IMR-90 (cell line): ENCODE measurements at regions not wholly inside any gene's neighbourhood (a gene's known extent, or its start where the extent isn't known, plus 50 kb on each side); places are given as distances from the start of the nearest gene placed in this dataset.

Experiments
- ATAC-seq: fragments of 200-7000 bp; cut with Tn5 transposase; 2 replicates; pipeline ENCODE4 v1.9.1; 2020; ENCODE audit warnings: low read depth, mild to moderate bottlenecking, moderate library complexity
- BruUV-seq: library from RNA; stranded (reverse); fragments of 400-500 nt; replicated peaks from 2 replicates; lab custom pipeline; 2021; lab: Mats Ljungman, UMichigan
- CTCF ChIA-PET: fragments of 300-600 bp; formaldehyde crosslinking; extraction: SDS; loops from one replicate; lab custom pipeline; 2021; ENCODE audit warnings: antibody characterized with exemption; lab: Yijun Ruan, JAX
- POLR2A ChIA-PET: fragments of 300-600 bp; sonication (Branson Sonifier 250); formaldehyde crosslinking; loops from one replicate; lab custom pipeline; 2022; ENCODE audit warnings: antibody characterized with exemption; ENCODE audit not compliant: unreplicated experiment; lab: Charles Lee
- DNase-seq: peaks from one replicate; pipeline ENCODE4 v3.0.0; 2013
- H2AFZ ChIP-seq: replicated peaks from 2 replicates; pipeline ENCODE3; 2013; ENCODE audit warnings: low read length, mild to moderate bottlenecking; ENCODE audit not compliant: poor library complexity
- H2AK5ac ChIP-seq: 2 replicates; pipeline ENCODE4 v1.6.1; 2013; ENCODE audit warnings: low read depth, low read length, inconsistent platforms
- H2AK9ac ChIP-seq: replicated peaks from 2 replicates; pipeline ENCODE3; 2013; ENCODE audit warnings: mild to moderate bottlenecking, low read depth, low read length, moderate library complexity; ENCODE audit not compliant: poor library complexity
- H2BK120ac ChIP-seq: 2 replicates; pipeline ENCODE4 v1.6.1; 2013; ENCODE audit warnings: low read depth, low read length, inconsistent platforms
- H2BK15ac ChIP-seq: 3 replicates; pipeline ENCODE4 v1.6.1; 2013; ENCODE audit warnings: low read depth, low read length, inconsistent platforms
- H2BK20ac ChIP-seq: 2 replicates; pipeline ENCODE4 v1.6.1; 2013; ENCODE audit warnings: low read depth, mild to moderate bottlenecking, inconsistent platforms, low read length, moderate library complexity
- H2BK5ac ChIP-seq: 2 replicates; pipeline ENCODE4 v1.6.1; 2013; ENCODE audit warnings: mild to moderate bottlenecking, low read depth, low read length, inconsistent platforms; ENCODE audit not compliant: poor library complexity, severe bottlenecking
- H3K14ac ChIP-seq: replicated peaks from 2 replicates; pipeline ENCODE4 v1.6.1; 2013; ENCODE audit warnings: low read depth, low read length, inconsistent platforms
- H3K18ac ChIP-seq: 2 replicates; pipeline ENCODE4 v1.6.1; 2013; ENCODE audit warnings: low read depth, low read length, control low read depth
- H3K23ac ChIP-seq: 2 replicates; pipeline ENCODE4 v1.6.1; 2013; ENCODE audit warnings: low read depth, low read length, inconsistent platforms
- H3K27ac ChIP-seq: 2 replicates; pipeline ENCODE4 v1.5.1; 2013; ENCODE audit warnings: mild to moderate bottlenecking, control low read depth, low read length; ENCODE audit not compliant: insufficient read depth
- H3K27me3 ChIP-seq: 2 replicates; pipeline ENCODE4 v1.6.1; 2013; ENCODE audit warnings: low read length; ENCODE audit not compliant: control insufficient read depth, insufficient read depth
- H3K36me3 ChIP-seq: 2 replicates; pipeline ENCODE4 v1.6.1; 2013; ENCODE audit warnings: low read length, mixed read lengths; ENCODE audit not compliant: control insufficient read depth, insufficient read depth
- H3K4ac ChIP-seq: 2 replicates; pipeline ENCODE4 v1.6.1; 2013; ENCODE audit warnings: low read depth, low read length, inconsistent platforms
- H3K4me1 ChIP-seq: 2 replicates; pipeline ENCODE4 v1.6.1; 2013; ENCODE audit warnings: low read length, mixed read lengths; ENCODE audit not compliant: control insufficient read depth, insufficient read depth
- H3K4me2 ChIP-seq: 2 replicates; pipeline ENCODE4 v1.6.1; 2013; ENCODE audit warnings: low read depth, mild to moderate bottlenecking, control low read depth, low read length, moderate library complexity
- H3K4me3 ChIP-seq: 2 replicates; pipeline ENCODE4 v1.5.1; 2013; ENCODE audit warnings: low read depth, mild to moderate bottlenecking, control low read depth, low read length, moderate library complexity; ENCODE audit not compliant: insufficient read depth
- H3K56ac ChIP-seq: 2 replicates; pipeline ENCODE4 v1.6.1; 2013; ENCODE audit warnings: low read length, inconsistent platforms; ENCODE audit not compliant: insufficient read depth; ENCODE audit errors: extremely low read depth
- H3K79me1 ChIP-seq, 2 experiments: 2 replicates each; pipeline ENCODE4 v1.6.1; 2013; ENCODE audit warnings: low read length in 2 of 2, inconsistent platforms in 1 of 2, low read depth in 1 of 2
- H3K9ac ChIP-seq: 2 replicates; pipeline ENCODE4 v1.6.1; 2013; ENCODE audit warnings: low read depth, low read length, control low read depth
- H3K9me1 ChIP-seq: 2 replicates; pipeline ENCODE4 v1.6.1; 2013; ENCODE audit warnings: low read length, inconsistent platforms; ENCODE audit not compliant: insufficient read depth
- H3K9me3 ChIP-seq: 2 replicates; pipeline ENCODE4 v1.6.1; 2013; ENCODE audit warnings: low read length; ENCODE audit not compliant: control insufficient read depth, insufficient read depth
- H4K20me1 ChIP-seq: 2 replicates; pipeline ENCODE4 v1.6.1; 2013; ENCODE audit warnings: low read length, inconsistent platforms; ENCODE audit not compliant: insufficient read depth
- H4K5ac ChIP-seq: 2 replicates; pipeline ENCODE4 v1.6.1; 2013; ENCODE audit warnings: mild to moderate bottlenecking, low read depth, low read length, control low read depth
- H4K8ac ChIP-seq, 2 experiments: 2 replicates each; pipeline ENCODE4 v1.6.1; 2013; ENCODE audit warnings: low read depth in 2 of 2, low read length in 2 of 2, control low read depth in 1 of 2, inconsistent platforms in 1 of 2
- H4K91ac ChIP-seq: 2 replicates; pipeline ENCODE4 v1.6.1; 2013; ENCODE audit warnings: low read depth, low read length, inconsistent platforms; ENCODE audit not compliant: insufficient read depth
- BHLHE40 ChIP-seq: fragments of 150-350 bp; IDR thresholded peaks from 2 replicates; pipeline ENCODE4 v1.6.1; 2016; ENCODE audit warnings: mild to moderate bottlenecking, low read depth, low read length
- CEBPB ChIP-seq: IDR thresholded peaks from 2 replicates; pipeline ENCODE4 v1.6.1; 2012; ENCODE audit warnings: low read depth, low read length, improper control_type of control experiment
- CHD1 ChIP-seq: IDR thresholded peaks from 2 replicates; pipeline ENCODE4 v1.6.1; 2012; ENCODE audit warnings: low read depth, low read length, improper control_type of control experiment
- FOS ChIP-seq: fragments of 150-350 bp; IDR thresholded peaks from 2 replicates; pipeline ENCODE4 v1.6.1; 2016; ENCODE audit warnings: low read depth, low read length
- MAZ ChIP-seq: IDR thresholded peaks from 2 replicates; pipeline ENCODE4 v1.6.1; 2012; ENCODE audit warnings: low read depth, mild to moderate bottlenecking, low read length, improper control_type of control experiment, moderate library complexity, borderline replicate concordance
- MXI1 ChIP-seq: IDR thresholded peaks from 2 replicates; pipeline ENCODE4 v1.6.1; 2012; ENCODE audit warnings: low read depth, mild to moderate bottlenecking, low read length, moderate library complexity, borderline replicate concordance
- NFE2L2 ChIP-seq: fragments of 150-350 bp; IDR thresholded peaks from 2 replicates; pipeline ENCODE4 v1.6.1; 2016; ENCODE audit warnings: low read depth, mild to moderate bottlenecking, low read length
- RCOR1 ChIP-seq: IDR thresholded peaks from 2 replicates; pipeline ENCODE4 v1.6.1; 2012; ENCODE audit warnings: mild to moderate bottlenecking, low read length, improper control_type of control experiment; ENCODE audit not compliant: insufficient replicate concordance
- RFX5 ChIP-seq: IDR thresholded peaks from 2 replicates; pipeline ENCODE4 v1.8.0; 2012; ENCODE audit warnings: low read depth, mild to moderate bottlenecking, low read length, moderate library complexity
- SMC3 ChIP-seq: fragments of 150-350 bp; IDR thresholded peaks from 2 replicates; pipeline ENCODE4 v1.6.1; 2016; ENCODE audit warnings: low read depth, mild to moderate bottlenecking, antibody characterized with exemption, low read length, moderate library complexity
- WGBS, 2 experiments: methylation state at CpG; one replicate each; pipeline versions ENCODE4 v1.1.5 to v1.1.7; 2013; ENCODE audit warnings: missing lambda C conversion rate in 2 of 2; ENCODE audit not compliant: insufficient read length in 1 of 2; ENCODE audit errors: extremely low coverage in 2 of 2; 5-methylcytosine and 5-hydroxymethylcytosine counted together
- dilution Hi-C: fragments of 300-500 bp; cut with HindIII; formaldehyde crosslinking; loops from one replicate; pipeline ENCODE4 v1.14.3; 2018; ENCODE audit warnings: low sequenced_read_pairs; ENCODE audit not compliant: unreplicated experiment
- in situ Hi-C: fragments of 300-500 bp; cut with MboI; formaldehyde crosslinking; loops from 3 replicates; pipeline ENCODE4 v1.14.3; 2019; ENCODE audit warnings: low sequenced_read_pairs, inconsistent platforms, mixed read lengths
- intact Hi-C: fragments of 100-400 bp; cut with micrococcal nuclease; formaldehyde crosslinking; loops from 2 replicates; pipeline ENCODE4 v1.10.0; 2022
- TF ChIP-seq, protein P1 (sequence below): fragments of 150-350 bp; IDR thresholded peaks from 2 replicates; pipeline ENCODE4 v1.6.1; 2016; ENCODE audit warnings: low read depth, mild to moderate bottlenecking, low read length, moderate library complexity, borderline replicate concordance

- Histone ChIP-seq H3K4me1 (peaks cover 2% of the 10 kb centered on the region; the same call in 1 of the 2 replicates), H3K9me1 (no peaks in the 10 kb centered on the region), H3K4me2 (peak overlapping the region; percentile 7; the same call in 1 of the 2 replicates), H2AK5ac (no peak overlapping the region), H4K20me1 (no peaks in the 10 kb centered on the region), H3K56ac (no peak overlapping the region), H3K36me3 (no peaks in the 10 kb centered on the region), H3K9me3 (no peaks in the 10 kb centered on the region; the same call in 1 of the 2 replicates), H3K4me3 (no peak overlapping the region), H2BK15ac (no peak overlapping the region), H4K5ac (no peak overlapping the region), H4K8ac (no peak overlapping the region), H2BK5ac (no peak overlapping the region), H3K79me1 (no peaks in the 10 kb centered on the region), H3K14ac (no peak overlapping the region), H2BK120ac (no peak overlapping the region), H3K27ac (no peak overlapping the region), H2AK9ac (no peak overlapping the region), H3K27me3 (no peaks in the 10 kb centered on the region; the same call in 1 of the 2 replicates), H3K4ac (no peak overlapping the region), H3K18ac (no peak overlapping the region), H2BK20ac (no peak overlapping the region), H3K9ac (no peak overlapping the region), H4K91ac (no peak overlapping the region), H3K23ac (no peak overlapping the region), H2AFZ (no peak overlapping the region)
- intact Hi-C loops = loop anchor here (5.0 kb wide), 1 partner anchor 796 kb away; the partner anchor contains the start of gene ZNF608
- WGBS, 2 experiments = 0% methylated on average over 2 of the region's 3 CpGs; no CpG with 5 or more reads in 1 of the 2 experiments
- DNase-seq = peak; percentile 96
- no TSS peak for BruUV-seq
- dilution Hi-C loops = no loop called here
- in situ Hi-C loops = no loop called here
- peak; percentile 94 for ATAC-seq
- CTCF ChIA-PET = no interaction called here
- TF ChIP-seq FOS = peak; percentile 84
- TF ChIP-seq MXI1 = no peak
- TF ChIP-seq RFX5 = no peak
- TF ChIP-seq RCOR1 = no peak
- no peak for TF ChIP-seq SMC3
- no peak for TF ChIP-seq MAZ
- TF ChIP-seq CEBPB = peak; percentile 91
- TF ChIP-seq, protein P1, sequence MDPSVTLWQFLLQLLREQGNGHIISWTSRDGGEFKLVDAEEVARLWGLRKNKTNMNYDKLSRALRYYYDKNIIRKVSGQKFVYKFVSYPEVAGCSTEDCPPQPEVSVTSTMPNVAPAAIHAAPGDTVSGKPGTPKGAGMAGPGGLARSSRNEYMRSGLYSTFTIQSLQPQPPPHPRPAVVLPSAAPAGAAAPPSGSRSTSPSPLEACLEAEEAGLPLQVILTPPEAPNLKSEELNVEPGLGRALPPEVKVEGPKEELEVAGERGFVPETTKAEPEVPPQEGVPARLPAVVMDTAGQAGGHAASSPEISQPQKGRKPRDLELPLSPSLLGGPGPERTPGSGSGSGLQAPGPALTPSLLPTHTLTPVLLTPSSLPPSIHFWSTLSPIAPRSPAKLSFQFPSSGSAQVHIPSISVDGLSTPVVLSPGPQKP = no peak
- TF ChIP-seq BHLHE40 = peak; percentile 17; the same call in 1 of the 2 replicates
- TF ChIP-seq NFE2L2 = peak; percentile 31; the same call in 1 of the 2 replicates
- no peak for TF ChIP-seq CHD1
- POLR2A ChIA-PET = no interaction called here
Observed at GRCh38 chr5:123951582-123951977, 439.6 kb downstream of the CSNK1G3 start.
